Fibroblast of skin of right biceps (primary cell): ENCODE measurements at regions not wholly inside any gene's neighbourhood (a gene's known extent, or its start where the extent isn't known, plus 50 kb on each side); places are given as distances from the start of the nearest gene placed in this dataset.

Experiments
- DNase-seq: peaks from one replicate; pipeline ENCODE4 v3.0.0-alpha.2; 2013

DNA sequence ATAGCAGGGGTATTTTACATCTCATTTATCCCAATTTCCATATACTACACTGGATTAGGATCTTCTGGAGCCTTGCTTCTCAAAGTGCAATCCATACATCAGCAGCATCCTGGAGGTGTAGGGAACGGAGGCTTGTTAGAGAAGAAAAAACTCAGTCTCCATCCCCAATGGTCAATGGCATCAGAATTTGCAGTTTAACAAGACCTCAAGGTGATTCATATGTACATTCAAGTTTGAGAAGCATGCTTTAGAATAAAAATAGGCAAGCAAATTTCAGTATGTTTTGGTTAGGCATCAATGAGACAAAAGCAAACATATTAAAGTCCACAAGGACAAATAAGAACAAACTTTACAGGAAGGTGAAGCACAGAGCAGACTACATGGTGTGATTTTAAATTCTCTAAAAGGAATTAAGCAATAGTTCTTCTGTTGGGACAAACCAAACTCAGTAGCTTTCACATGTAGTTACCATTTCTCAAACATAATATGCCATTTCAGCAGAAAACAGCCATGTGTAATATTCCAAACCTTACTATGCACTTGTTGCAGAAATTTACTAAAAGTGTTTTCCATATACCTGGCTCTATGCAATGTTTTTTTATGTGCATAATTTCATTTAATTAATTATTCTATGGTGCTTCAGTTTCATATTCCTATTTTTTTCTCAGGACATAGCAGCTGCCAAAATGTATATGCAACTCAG, 360.3 kb upstream of the NECTIN3 start:
- DNase-seq = no peak

DNA sequence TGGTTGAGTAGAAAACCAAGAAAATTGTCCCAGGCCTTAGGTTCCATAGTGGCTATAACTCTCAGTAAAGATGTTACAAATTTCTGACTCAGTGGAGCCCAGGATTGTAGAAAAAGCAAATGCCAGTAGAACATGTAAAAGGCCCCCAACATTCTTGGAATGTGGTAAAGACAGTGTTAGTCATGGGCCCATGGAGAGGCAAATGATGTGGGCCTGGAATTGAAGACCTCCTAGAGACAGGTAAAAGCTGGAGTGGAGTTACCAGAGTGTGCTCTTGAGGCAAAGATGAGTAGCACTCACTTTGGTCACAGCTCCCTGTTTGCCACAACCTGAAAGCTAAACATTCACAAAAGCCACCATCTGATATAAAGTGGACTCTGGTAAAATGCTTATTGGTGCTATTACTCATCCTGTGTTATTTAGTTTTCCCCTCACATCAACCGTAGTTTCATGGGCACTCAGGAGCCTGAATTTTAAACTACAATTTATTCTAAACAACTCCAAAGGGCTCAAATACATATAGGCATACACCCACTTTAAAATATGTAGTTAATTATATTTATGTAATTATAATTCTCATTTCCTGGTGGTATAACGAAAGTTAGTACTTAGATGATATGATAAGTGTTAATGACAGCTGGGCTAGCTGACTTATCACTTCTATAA, 359.6 kb upstream of the NECTIN3 start:
- DNase-seq = peak; percentile 54

DNA sequence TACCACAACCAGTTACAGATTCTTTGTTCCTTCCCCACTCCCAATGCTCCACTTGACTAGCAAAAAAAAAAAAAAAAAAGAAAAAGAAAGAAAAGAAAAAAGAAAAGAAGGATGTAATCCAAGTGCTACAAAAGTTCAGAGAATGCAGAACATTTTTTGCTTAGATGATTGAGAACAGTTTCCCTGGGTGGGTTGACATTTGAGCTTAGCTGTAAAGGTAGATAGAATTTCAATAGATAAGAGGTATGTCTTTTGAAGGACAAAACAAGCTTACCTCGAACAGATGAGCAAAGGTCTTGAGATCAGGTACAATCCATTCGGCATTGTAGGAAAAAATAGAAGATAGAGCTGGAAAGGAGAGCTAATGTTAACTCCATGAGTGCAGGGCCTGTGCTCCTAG, 344.6 kb upstream of the NECTIN3 start:
- DNase-seq = no peak

DNA sequence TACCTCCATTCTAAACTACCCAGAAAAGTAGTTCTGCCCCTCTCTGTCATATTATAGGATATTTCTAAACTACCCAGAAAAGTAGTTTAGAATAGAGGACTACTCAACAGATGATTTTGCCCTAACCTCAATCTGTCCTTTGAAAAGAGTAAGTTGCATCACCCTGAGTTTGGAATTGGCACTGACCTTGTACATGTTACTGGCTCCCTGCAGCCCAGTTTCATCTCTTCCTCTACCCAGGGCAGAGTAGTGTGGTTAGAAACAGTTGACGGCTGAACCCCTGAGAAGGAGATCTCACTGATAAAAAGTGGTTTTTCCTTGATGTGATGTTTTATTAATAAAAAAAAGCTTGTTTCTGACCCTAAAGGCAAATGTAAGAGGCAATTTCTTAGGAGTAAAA, 340.5 kb upstream of the NECTIN3 start:
- no peak for DNase-seq

DNA sequence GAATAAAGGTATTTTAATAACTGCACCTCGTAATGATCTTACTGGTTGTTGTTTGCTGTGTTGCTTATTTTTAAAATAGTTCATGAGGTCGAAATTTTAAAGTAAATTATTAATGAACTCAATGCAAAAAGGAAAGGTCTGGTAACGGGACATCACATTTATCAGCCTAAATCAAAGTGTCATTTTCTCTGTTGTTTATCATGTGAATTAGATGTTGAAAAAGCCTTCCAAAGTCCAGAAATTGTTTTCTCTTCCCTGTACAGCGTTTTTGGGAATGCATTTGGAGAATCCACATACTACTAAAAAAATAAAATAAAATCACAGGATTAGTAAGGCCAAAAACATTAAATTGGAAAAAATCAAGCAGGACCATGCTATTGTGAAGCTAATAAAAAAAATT, 339.2 kb upstream of the NECTIN3 start:
- no peak for DNase-seq

DNA sequence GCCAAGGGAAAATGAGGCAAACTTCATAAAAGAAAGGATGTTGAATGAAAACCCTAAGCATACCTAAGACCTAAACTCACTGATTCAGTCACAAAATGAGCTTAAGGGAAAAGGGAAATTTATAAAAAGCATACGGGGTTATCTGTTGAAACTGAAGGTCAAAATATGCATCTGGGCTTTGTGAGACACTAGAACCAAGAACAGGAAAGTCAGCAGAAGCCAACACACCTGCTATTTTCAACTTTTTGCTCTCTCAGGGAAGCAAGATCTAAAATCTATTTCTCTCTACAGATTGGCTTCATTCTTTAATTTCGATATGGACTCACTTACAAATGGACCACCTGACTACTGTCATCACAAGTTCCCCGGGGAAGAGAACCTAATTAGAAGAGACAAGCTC, 338.6 kb upstream of the NECTIN3 start:
- DNase-seq = no peak

DNA sequence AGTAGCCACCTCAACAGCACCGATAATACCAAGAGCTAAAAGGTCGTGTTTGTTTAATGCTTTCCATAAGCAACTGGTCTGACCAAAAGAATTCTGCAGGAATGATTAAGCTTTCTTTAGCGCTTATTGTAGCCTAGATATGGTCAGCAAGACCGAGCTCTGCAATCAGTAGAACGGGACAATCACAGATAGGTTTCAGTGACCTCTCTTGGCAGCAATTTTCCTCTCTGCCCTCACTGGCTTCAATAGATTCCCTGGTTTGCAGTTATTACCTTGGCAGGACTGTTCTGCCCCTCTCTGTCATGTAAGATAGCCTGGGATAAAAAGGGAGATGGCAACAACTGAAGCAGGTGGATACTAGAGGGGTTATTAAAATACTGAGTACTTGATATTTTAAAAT, 337.1 kb upstream of the NECTIN3 start:
- no peak for DNase-seq

DNA sequence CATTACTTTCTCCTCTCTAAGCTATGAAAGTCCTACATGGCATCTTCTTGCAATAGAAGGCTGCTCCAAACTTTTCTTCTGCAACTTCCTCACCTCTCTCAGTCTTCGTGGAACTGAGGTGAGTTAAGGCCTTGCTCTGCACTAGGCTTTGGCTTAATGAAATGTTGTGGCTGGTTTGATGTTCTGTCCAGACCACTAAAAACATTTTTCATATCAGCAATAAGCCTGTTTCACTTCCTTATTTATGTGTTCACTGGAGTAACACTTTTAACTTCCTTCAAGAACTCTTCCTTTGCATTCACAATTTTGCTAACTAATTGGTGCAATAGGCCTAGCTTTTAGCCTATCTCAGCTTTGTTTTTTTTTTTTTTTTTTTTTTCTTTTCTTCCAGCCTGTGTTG, 335.3 kb upstream of the NECTIN3 start:
- DNase-seq = no peak

DNA sequence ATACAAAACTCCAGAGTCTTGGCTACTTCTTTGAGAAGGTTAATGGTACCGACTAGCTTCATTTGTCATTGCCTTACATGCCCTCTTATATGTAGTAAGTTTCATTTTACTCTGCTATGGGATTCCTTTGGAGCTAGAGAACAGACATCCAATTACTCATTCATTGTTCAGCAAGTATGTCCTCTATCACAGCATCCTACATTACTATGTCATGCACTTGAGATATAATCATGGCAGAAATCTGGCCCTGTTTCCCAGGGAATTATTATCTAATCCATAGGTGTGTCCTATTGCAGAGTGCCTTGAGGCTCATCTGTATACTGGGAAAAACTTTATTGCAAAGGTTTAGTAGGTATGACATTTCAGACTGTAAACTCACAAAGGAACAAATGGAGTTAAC, 333.1 kb upstream of the NECTIN3 start:
- DNase-seq = no peak

DNA sequence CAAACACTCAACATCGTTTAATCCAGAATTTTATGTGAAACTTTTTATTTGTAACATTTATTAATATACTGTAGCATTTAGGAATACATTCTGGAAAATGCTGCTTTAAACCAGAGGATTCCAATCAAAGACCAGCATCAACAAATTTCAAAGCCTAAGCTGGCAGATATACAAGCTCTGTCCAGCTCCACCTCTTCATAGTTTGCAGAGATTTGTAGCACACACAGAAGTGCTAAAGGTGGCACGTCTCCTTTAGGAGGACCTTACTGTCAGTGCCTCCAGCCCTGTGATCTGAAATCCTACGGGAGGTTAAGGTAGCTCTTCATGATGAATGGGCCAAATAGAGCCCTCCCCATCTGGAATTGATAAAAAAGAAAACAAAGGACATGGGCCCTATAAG, 329.7 kb upstream of the NECTIN3 start:
- no peak for DNase-seq

DNA sequence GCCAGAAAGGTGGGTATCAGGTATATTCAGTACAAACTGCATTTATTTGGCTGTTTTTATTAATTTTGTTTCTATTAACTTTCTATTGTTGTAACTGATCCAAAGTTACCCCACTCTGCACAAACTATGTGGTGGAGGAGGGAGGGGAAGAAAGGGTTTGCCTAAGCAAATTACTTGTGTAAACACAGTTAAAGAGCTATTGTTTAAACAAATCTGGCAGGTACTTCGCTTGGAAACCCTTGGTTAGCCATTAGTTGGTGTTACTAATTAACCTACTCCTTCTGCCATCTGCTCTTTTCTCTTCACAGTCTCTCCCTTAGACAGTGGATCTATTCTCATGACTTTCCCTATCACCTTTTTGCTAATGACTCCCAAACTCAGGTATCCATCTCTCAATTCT, 328.4 kb upstream of the NECTIN3 start:
- no peak for DNase-seq

DNA sequence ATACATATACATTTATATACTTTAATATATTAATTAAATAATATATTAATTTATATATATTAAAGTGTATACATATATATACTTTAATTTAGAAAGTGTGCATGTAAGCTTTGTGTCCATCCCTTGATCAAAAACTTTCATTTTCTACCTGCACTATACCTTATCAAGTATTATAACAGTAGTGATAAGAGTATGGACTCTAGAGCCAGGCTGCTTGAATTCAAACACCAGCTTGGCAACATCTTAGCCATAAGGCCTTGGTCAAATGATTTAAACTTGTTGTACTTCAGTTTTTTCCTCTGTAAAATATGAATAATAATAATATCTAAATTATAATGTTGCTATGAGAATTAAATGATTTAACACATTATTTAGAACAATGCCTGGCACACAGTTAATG, 327.6 kb upstream of the NECTIN3 start:
- DNase-seq = no peak

DNA sequence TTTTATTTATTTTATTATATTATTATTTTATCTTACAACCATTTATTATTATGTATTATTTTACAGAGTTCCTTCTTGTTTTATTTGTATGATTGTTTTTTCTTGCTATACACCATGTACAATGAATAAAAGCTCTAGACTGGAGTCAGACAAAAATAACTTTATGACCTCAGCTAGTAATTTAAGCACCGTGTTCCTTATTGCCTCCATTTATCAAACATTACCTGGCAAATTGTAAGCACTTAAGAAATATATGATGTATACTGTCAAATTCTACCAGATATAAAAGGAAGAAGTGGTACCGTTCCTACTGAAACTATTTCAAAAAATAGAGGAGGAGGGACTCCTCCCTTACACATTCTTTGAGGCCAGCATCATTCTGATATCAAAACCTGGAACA, 326.9 kb upstream of the NECTIN3 start:
- no peak for DNase-seq

DNA sequence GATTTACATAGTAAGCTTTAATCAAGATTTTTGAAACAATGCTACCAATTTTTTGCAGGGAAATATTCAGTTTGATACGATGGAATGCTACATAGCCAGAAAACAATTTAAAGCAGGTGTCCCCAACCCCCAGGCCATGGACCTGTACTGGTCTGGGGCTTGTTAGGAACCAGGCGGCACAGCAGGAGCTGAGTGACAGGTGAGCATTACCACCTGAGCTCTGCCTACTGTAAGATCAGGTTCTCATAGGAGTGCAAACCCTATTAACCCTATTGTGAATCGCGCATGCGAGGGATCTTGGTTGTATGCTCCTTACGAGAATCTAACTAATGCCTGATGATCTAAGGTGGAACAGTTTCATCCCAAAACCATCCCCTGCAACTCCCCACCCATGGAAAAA, 322.6 kb upstream of the NECTIN3 start:
- no peak for DNase-seq

DNA sequence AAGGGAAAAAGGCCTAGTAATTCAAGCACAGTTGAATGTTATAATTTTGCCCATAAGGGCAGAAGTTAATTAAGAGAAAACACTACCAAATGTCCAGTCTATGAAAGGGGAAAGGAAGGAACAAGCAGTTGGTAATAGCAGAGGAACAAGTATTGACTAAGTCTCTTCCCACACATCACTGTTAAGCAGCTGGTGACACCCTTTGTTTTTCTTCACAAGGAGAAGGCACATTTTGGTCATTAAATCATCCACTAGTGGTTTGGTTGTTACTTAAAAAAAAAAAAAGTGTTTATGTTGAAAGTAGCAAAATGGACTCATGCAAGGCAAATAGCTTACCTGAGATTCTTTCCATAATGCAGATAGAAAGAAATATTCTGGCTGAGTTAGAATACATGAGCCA, 321.4 kb upstream of the NECTIN3 start:
- DNase-seq = no peak

DNA sequence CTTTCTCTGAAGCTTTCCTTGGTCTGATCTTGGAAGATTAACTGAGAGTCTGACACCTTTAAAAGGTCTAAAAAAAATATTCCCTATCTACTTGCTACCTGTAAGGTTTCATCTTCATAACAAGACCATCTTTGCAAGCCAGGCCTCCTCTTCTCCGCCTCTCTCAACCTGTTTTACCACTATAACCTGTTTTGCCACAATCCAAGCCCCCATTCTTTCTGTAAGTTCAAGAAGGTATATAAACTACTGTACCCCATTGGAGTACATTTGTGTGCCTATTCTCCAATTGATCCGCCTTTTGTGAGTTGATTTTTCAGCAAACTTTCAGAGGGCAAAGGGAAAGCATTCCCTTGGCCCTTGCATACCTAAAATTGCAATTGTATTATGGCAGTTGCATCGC, 319.3 kb upstream of the NECTIN3 start:
- DNase-seq = no peak

DNA sequence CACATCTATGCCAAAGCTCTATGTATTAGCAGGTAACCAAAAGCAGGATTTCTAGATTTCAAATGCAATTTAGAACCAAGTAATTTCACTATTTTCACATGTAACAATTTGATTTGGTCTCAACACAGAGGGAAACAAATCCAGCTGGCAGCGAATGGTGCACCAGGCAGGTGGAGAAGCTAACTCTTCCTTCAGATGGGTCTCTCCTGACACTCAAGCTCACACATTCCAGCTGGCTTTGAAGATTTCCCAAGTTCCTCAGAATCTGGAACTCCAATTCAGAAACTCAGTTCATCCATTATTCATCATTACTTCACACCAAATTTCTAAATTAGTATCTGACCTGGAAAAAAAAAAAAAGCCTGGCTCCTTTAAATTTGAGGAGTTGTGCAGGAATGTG, 318.1 kb upstream of the NECTIN3 start:
- DNase-seq = no peak

DNA sequence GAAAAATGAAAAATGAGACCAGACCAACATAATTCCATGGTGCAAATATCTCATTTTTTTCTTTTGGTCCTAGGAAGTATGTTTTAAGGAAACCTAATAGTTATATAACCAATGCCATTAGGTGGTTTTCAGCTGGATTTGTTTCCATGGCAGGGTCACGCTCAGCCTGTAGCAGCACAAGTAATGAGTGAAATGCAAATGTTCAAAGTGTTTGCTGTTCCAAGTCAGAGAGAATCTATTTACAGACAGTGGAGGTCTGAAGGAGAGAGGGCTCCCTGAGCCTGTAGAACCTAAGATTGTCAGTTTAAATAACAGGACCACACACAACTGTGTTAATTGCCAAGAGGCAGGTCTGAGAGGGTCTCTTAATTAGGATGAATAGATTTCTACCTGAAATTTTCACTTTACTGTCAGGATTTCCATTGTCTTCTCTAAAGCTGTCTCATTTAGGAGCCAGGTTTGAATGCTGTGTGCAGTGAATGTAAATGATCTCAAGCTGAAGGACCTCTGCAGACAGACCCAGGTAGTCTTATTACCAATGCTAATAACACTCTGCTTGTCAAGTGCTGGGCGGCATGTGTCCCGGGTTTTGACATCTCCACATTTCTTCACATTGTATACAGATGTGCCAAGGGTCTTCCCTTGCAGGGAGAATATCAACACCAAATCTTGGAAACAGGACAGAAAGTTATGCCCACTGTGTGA, 317.3 kb upstream of the NECTIN3 start:
- no peak for DNase-seq

DNA sequence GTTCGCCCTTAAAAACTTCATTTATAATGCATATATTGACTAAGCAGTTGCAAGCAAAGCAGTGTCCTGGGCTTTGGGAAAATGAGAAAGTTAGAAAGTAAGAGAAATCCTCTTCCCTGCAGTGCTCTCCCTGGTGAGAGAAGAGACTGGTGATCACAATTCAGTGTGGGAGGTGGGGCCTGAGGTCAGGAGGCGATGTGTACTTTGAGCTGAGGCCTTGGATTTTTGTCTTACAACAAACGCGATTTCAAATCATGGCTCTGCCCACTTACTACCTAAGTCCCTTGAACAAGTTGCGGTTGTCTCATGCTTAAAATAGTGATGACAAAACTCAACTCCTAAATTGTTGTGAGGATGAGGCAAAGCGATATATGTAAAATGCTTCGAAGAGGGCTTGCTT, 316.3 kb upstream of the NECTIN3 start:
- DNase-seq = no peak

DNA sequence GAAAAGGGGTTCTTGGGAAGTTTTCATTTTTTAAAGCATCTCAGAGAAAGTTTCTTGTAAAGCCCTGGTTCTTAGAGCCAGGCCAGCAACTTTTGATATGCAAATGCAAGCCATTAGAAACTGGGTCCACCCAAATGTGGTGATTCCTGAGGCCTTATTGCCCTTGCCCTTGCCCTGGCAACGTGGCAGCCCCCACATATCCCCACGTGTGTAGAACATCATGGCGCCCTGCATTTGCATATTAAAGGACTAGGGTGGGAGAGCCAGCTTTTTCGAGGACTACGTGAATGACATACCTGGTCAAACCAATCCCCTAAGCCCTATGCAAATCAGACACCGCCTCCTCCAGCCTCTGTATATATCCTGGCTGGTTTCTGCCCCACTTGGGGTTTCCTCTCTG, 314.9 kb upstream of the NECTIN3 start:
- DNase-seq = no peak

DNA sequence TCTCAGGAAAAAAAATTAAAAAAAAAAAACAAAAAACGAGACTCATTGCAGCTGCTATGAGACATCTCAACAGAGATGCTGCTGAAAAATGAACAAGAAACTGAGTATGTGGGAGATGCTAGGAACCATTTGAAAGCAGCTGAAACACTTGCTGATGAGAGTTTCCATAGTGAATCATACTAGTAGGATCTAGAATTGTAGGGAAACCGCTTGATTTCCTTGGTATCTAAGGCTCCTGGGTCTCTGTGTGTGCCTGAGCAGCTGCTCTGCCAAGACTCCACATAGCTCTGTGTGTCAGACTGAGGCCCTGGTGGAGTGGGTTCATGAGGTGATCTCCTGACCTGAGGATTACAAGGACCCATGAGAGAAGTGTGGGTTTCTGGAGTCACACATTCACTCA, 313.4 kb upstream of the NECTIN3 start:
- DNase-seq = no peak

DNA sequence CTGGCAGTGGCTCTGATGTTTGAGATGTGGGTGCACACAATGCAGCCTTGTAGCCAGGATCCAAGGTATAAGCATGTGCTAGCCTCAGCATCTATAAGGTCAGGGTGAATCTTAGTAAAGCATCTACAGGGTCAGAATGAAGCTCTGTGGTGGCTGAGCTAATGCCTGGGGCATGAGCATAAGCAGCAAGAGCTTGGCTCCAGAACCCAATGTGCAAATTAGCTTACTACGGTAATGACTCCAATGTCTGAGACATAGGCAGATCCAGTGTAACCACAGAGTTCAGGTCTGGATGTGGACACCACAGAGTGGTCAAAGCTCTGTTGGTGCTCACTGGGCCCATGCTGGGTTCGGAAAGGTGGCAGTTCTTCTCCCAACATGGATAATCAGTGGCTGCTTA, 304.5 kb upstream of the NECTIN3 start:
- no peak for DNase-seq

DNA sequence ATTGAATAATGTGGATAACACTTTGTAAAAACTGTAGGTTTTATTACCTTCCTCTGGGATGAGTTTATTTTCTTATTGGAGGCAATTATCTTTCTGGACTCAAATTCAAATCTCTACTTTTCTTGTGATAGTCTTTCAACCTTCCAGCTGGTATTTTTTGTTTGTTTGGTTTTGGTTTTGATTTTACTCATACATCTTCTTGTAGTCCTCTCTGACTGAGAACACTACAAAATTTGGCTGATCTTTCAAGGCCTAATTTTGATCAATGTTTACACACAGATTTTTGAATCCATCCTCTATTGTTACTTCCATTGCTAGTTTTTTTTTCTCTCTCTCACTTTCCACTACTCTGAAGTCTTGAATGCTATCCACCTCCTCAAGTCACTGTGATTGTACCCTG, 303.8 kb upstream of the NECTIN3 start:
- DNase-seq = no peak

DNA sequence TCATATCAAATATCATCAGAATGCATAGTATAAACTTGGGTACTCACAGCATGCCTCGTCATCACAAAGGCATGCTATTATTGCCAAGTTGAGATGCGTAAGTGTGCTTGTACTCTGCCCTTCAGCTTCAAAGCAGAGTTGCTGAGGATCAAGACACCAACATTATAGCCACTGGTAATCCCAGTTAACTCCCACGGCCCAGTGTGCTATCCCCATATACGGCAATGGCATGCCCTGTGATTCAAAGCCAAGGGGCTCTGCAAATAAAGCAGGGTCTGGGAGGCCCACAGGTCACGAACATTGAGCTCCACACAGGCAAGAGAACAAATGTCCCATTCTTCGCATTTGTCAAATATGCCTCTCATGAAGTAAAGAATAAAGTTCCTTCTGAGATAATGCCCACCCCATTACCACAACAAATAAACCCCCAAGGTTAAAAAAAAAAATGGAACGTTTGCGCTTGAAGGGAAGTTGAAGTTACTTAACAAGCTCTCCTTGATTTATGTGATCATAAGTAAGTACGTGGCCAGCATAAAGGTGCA, 298.1 kb upstream of the NECTIN3 start:
- DNase-seq = peak; percentile 62
